Liver (tissue), 3 donors: ENCODE measurements at regions not wholly inside any gene's neighbourhood (a gene's known extent, or its start where the extent isn't known, plus 50 kb on each side); places are given as distances from the start of the nearest gene placed in this dataset.

ENCODE experiments used
- ATF3 ChIP-seq: IDR thresholded peaks from 2 replicates; pipeline ENCODE4 v1.6.1; 2016; ENCODE audit warnings: antibody characterized with exemption
- RXRA ChIP-seq, 2 donors: IDR thresholded peaks; 2 replicates each; pipeline ENCODE4 v1.6.1; 2017 to 2018; ENCODE audit warnings: antibody characterized with exemption in 2 of 2, mild to moderate bottlenecking in 1 of 2
- TAF1 ChIP-seq: conservative IDR thresholded peaks from 2 replicates; pipeline ENCODE4 v1.6.1; 2016; ENCODE audit warnings: antibody characterized with exemption, mild to moderate bottlenecking
- YY1 ChIP-seq: IDR thresholded peaks from 2 replicates; pipeline ENCODE4 v1.6.1; 2016; ENCODE audit warnings: antibody characterized with exemption, mild to moderate bottlenecking
- ZBTB33 ChIP-seq: IDR thresholded peaks from 2 replicates; pipeline ENCODE4 v1.6.1; 2016; ENCODE audit warnings: antibody characterized with exemption
- TF ChIP-seq, protein P1 (sequence below): fragments of 150-350 bp; IDR thresholded peaks from 2 replicates; pipeline ENCODE4 v1.5.1; 2017; ENCODE audit warnings: improper control_type of control experiment, low read depth, low read length; ENCODE audit not compliant: missing input control
- TF ChIP-seq, protein P2 (sequence below): IDR thresholded peaks from 2 replicates; pipeline ENCODE4 v1.6.1; 2016; ENCODE audit warnings: antibody characterized with exemption, mild to moderate bottlenecking
- donor health status: healthy.
- donor health status: healthy.

DNA sequence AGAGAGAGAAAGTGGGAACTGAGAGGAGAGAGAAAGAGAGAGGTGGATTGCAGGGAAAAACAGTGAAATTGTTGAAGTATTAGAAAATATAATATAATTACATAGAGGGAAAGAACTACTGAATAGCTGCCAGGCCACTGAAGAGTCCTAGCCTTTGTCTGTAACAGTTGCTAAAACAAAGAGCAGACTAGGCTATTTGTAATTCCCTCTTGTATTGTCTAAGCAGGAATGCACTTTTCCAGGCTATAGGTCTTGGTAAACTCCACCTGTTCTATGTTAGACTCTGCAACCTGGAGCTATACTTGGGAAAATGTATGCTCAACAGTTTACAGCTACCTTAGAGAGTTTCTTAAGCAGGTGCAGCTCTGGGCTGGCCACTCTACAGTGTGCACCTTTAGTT, 1063.3 kb downstream of the ADGRL3 start:
- TF ChIP-seq, protein P1, sequence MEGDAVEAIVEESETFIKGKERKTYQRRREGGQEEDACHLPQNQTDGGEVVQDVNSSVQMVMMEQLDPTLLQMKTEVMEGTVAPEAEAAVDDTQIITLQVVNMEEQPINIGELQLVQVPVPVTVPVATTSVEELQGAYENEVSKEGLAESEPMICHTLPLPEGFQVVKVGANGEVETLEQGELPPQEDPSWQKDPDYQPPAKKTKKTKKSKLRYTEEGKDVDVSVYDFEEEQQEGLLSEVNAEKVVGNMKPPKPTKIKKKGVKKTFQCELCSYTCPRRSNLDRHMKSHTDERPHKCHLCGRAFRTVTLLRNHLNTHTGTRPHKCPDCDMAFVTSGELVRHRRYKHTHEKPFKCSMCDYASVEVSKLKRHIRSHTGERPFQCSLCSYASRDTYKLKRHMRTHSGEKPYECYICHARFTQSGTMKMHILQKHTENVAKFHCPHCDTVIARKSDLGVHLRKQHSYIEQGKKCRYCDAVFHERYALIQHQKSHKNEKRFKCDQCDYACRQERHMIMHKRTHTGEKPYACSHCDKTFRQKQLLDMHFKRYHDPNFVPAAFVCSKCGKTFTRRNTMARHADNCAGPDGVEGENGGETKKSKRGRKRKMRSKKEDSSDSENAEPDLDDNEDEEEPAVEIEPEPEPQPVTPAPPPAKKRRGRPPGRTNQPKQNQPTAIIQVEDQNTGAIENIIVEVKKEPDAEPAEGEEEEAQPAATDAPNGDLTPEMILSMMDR = no peak
- no peak for TF ChIP-seq YY1
- TF ChIP-seq, protein P2, sequence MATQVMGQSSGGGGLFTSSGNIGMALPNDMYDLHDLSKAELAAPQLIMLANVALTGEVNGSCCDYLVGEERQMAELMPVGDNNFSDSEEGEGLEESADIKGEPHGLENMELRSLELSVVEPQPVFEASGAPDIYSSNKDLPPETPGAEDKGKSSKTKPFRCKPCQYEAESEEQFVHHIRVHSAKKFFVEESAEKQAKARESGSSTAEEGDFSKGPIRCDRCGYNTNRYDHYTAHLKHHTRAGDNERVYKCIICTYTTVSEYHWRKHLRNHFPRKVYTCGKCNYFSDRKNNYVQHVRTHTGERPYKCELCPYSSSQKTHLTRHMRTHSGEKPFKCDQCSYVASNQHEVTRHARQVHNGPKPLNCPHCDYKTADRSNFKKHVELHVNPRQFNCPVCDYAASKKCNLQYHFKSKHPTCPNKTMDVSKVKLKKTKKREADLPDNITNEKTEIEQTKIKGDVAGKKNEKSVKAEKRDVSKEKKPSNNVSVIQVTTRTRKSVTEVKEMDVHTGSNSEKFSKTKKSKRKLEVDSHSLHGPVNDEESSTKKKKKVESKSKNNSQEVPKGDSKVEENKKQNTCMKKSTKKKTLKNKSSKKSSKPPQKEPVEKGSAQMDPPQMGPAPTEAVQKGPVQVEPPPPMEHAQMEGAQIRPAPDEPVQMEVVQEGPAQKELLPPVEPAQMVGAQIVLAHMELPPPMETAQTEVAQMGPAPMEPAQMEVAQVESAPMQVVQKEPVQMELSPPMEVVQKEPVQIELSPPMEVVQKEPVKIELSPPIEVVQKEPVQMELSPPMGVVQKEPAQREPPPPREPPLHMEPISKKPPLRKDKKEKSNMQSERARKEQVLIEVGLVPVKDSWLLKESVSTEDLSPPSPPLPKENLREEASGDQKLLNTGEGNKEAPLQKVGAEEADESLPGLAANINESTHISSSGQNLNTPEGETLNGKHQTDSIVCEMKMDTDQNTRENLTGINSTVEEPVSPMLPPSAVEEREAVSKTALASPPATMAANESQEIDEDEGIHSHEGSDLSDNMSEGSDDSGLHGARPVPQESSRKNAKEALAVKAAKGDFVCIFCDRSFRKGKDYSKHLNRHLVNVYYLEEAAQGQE = no peak
- no peak for TF ChIP-seq RXRA (IDR thresholded peaks at IDR 0.05)
- no peak for TF ChIP-seq TAF1
- no peak for TF ChIP-seq ATF3
- no peak for TF ChIP-seq ZBTB33
